Right lobe of liver (tissue), 6 donors: ENCODE measurements at regions not wholly inside any gene's neighbourhood (a gene's known extent, or its start where the extent isn't known, plus 50 kb on each side); places are given as distances from the start of the nearest gene placed in this dataset.

Experiments used
- ATAC-seq, 4 donors: fragments of 200-7000 bp; cut with Tn5 transposase; one replicate each; pipeline ENCODE4 v1.9.1; 2020; ENCODE audit warnings: mild to moderate bottlenecking in 4 of 4, moderate library complexity in 4 of 4
- DNase-seq, 3 donors: peaks; one replicate each; pipeline ENCODE4 v3.0.0-alpha.2; 2020
- H3K27ac ChIP-seq, 3 donors: fragments of 200-600 bp; one replicate each; pipeline ENCODE4 v1.8.0; 2022
- H3K27me3 ChIP-seq, 2 donors: fragments of 200-600 bp; one replicate each; pipeline ENCODE4 v1.8.0; 2022
- H3K36me3 ChIP-seq, 4 donors: fragments of 200-600 bp; sonication (generic) in 1 of 4; one replicate each; pipeline versions ENCODE4 v1.5.1 to v1.8.0; 2017 to 2022; ENCODE audit warnings: control low read depth in 1 of 4
- H3K4me1 ChIP-seq, 4 donors: fragments of 200-600 bp; sonication (generic) in 1 of 4; one replicate each; pipeline versions ENCODE4 v1.5.1 to v1.8.0; 2017 to 2022; ENCODE audit warnings: control low read depth in 1 of 4
- H3K4me3 ChIP-seq, 3 donors: fragments of 200-600 bp; one replicate each; pipeline ENCODE4 v1.8.0; 2022
- H3K9me3 ChIP-seq, 4 donors: fragments of 200-600 bp; sonication (generic) in 1 of 4; one replicate each; pipeline versions ENCODE4 v1.5.1 to v1.8.0; 2017 to 2022; ENCODE audit warnings: control low read depth in 1 of 4
- CTCF ChIP-seq, 4 donors: fragments of 200-600 bp in 3 of 4; fragments of 450-650 bp in 1 of 4; IDR thresholded peaks; one replicate each; pipeline versions ENCODE4 v1.5.1 to v1.8.0; 2016 to 2022; ENCODE audit warnings: antibody characterized with exemption in 4 of 4, mild to moderate bottlenecking in 2 of 4
- POLR2A ChIP-seq: fragments of 450-650 bp; IDR thresholded peaks from one replicate; pipeline ENCODE4 v1.6.1; 2017; ENCODE audit warnings: antibody characterized with exemption, mild to moderate bottlenecking
- WGBS: methylation state at CpG from one replicate; pipeline ENCODE4 v1.1.6; 2018; ENCODE audit warnings: low coverage, low lambda C conversion rate; ENCODE audit not compliant: insufficient coverage; ENCODE audit errors: missing lambda C conversion rate; 5-methylcytosine and 5-hydroxymethylcytosine counted together
- intact Hi-C, 2 donors: fragments of 100-400 bp; cut with DNase I; formaldehyde crosslinking; loops; one replicate each; pipeline versions ENCODE4 v1.11.2 to v1.14.1; 2022
- donor health status: DM: no; HTN: yes; CAD: no.
- donor health status: DM: no; HTN: no; CAD: no.
- donor health status: DM: no; HTN: no; CAD: no.
- donor health status: DM: no; HTN: yes; CAD: no.
- donor health status: DM: no; HTN: yes; CAD: no.

GRCh38 chr6:84428300-84428907 is 201.0 kb upstream of the CEP162 start:
- ATAC-seq (peak; percentile 84 to 87 (median 86)), DNase-seq (peak; percentile 51 to 60 (median 54))
- intact Hi-C loops: no loop called here
- no peaks in the 10 kb centered on the region for H3K36me3 ChIP-seq
- no peak overlapping the region for H3K27ac ChIP-seq
- no peak overlapping the region for H3K4me3 ChIP-seq
- no peaks in the 10 kb centered on the region for H3K9me3 ChIP-seq
- no peaks in the 10 kb centered on the region for H3K27me3 ChIP-seq
- TF ChIP-seq CTCF (IDR thresholded peaks at IDR 0.05) (peak; percentile 58 to 87 (median 78)), POLR2A (no peak)
- peaks cover 0 to 23% (median 2%) of the 10 kb centered on the region in 4 donors for H3K4me1 ChIP-seq
- WGBS: 3% methylated on average over 6 of the region's 6 CpGs

GRCh38 chr6:84425971-84426705 is 198.7 kb upstream of the CEP162 start:
- H3K27ac ChIP-seq: no peak overlapping the region
- intact Hi-C loops: no loop called here
- DNase-seq (peak in 1 of 3 donors; percentile 16), ATAC-seq (peak; percentile 55 to 80 (median 68))
- H3K4me3 ChIP-seq: no peak overlapping the region
- WGBS: 46% methylated on average over 4 of the region's 5 CpGs
- H3K4me1 ChIP-seq: peaks cover 0 to 27% (median 2%) of the 10 kb centered on the region in 4 donors
- no peaks in the 10 kb centered on the region for H3K27me3 ChIP-seq
- no peaks in the 10 kb centered on the region for H3K9me3 ChIP-seq
- no peak for TF ChIP-seq POLR2A
- no peak for TF ChIP-seq CTCF (IDR thresholded peaks at IDR 0.05)
- H3K36me3 ChIP-seq: no peaks in the 10 kb centered on the region

- intact Hi-C loops: no loop called here
- Histone ChIP-seq H3K4me3 (no peak overlapping the region), H3K4me1 (peaks cover 0 to 27% (median 2%) of the 10 kb centered on the region in 4 donors), H3K36me3 (no peaks in the 10 kb centered on the region), H3K27me3 (no peaks in the 10 kb centered on the region), H3K27ac (no peak overlapping the region), H3K9me3 (no peaks in the 10 kb centered on the region)
- DNase-seq (no peak), ATAC-seq (no peak)
- 14% methylated on average over 4 of the region's 4 CpGs for WGBS
- TF ChIP-seq POLR2A: no peak
- no peak for TF ChIP-seq CTCF (IDR thresholded peaks at IDR 0.05)
Measured at GRCh38 chr6:84424956-84425355, 197.5 kb upstream of the CEP162 start.

GRCh38 chr6:84422380-84422968 is 195.0 kb upstream of the CEP162 start:
- no peak overlapping the region for H3K27ac ChIP-seq
- DNase-seq (peak; percentile 58 to 79 (median 73)), ATAC-seq (peak; percentile 97 to 100 (median 98))
- H3K36me3 ChIP-seq: no peaks in the 10 kb centered on the region
- H3K27me3 ChIP-seq: no peaks in the 10 kb centered on the region
- TF ChIP-seq CTCF (IDR thresholded peaks at IDR 0.05) (peak; percentile 74 to 90 (median 80)), POLR2A (no peak)
- H3K4me1 ChIP-seq: peaks cover 0 to 27% (median 2%) of the 10 kb centered on the region in 4 donors
- intact Hi-C loops: no loop called here
- WGBS: 10% methylated on average over 13 of the region's 13 CpGs
- H3K9me3 ChIP-seq: no peaks in the 10 kb centered on the region
- no peak overlapping the region for H3K4me3 ChIP-seq
